ENCODE measurements at regions not wholly inside any gene's neighbourhood (a gene's known extent, or its start where the extent isn't known, plus 50 kb on each side); places are given as distances from the start of the nearest gene placed in this dataset.

GRCh38 chr16:66135421-66135831 is 231.1 kb upstream of the CDH5 start (continued):
- no peak for TF ChIP-seq CTBP2 (IDR thresholded peaks at IDR 0.05; ENCODE audit: borderline replicate concordance, insufficient read depth, insufficient read length, low read length)
- no peak for TF ChIP-seq SUZ12 (IDR thresholded peaks at IDR 0.05; ENCODE audit: low read length)
- no peak for TF ChIP-seq HDAC6 (IDR thresholded peaks at IDR 0.05; ENCODE audit: low read depth, low read length)
- no peak for TF ChIP-seq GABPA (IDR thresholded peaks at IDR 0.05; ENCODE audit: borderline replicate concordance, insufficient read depth, low read length)
- TF ChIP-seq KDM4A (IDR thresholded peaks at IDR 0.05; ENCODE audit: low read depth, low read length, severe bottlenecking) = no peak
- no peak for TF ChIP-seq SAP30 (IDR thresholded peaks at IDR 0.05; ENCODE audit: insufficient read depth, insufficient replicate concordance, low read length)
- TF ChIP-seq EP300 (IDR thresholded peaks at IDR 0.05; ENCODE audit: borderline replicate concordance in 1 of 2, low read depth in 2 of 2, low read length in 2 of 2) = no peak
- no peak for TF ChIP-seq JUN (IDR thresholded peaks at IDR 0.05; ENCODE audit: low read depth, low read length)
- TF ChIP-seq TAF7 (optimal IDR thresholded peaks at IDR 0.05; ENCODE audit: borderline replicate concordance, low read depth, low read length) = no peak
- no peak for TF ChIP-seq E2F6 (IDR thresholded peaks at IDR 0.05)

Data from H1 (cell line).